PC-9 (cell line): ENCODE measurements at regions not wholly inside any gene's neighbourhood (a gene's known extent, or its start where the extent isn't known, plus 50 kb on each side); places are given as distances from the start of the nearest gene placed in this dataset.

ENCODE experiments used
- BruUV-seq: library from RNA; stranded (reverse); fragments of 400-500 nt; replicated peaks from 2 replicates; lab custom pipeline; 2021; lab: Mats Ljungman, UMichigan
- CTCF ChIA-PET: fragments of 300-600 bp; sonication (Branson Sonifier 250); formaldehyde crosslinking; loops from one replicate; lab custom pipeline; 2022; ENCODE audit warnings: antibody characterized with exemption; lab: Charles Lee
- POLR2A ChIA-PET: fragments of 300-600 bp; sonication (Branson Sonifier 250); formaldehyde crosslinking; loops from one replicate; lab custom pipeline; 2022; ENCODE audit warnings: antibody characterized with exemption; ENCODE audit not compliant: unreplicated experiment; lab: Charles Lee
- DNase-seq, 2 experiments: peaks; one replicate each; pipeline versions ENCODE4 v3.0.0 to v3.0.0-alpha.2; 2015 to 2022; ENCODE audit warnings: mixed read lengths in 1 of 2
- H2AFZ ChIP-seq: fragments of 200-600 bp; sonication (generic); 2 replicates; pipeline ENCODE4 v1.8.1; 2017; ENCODE audit warnings: antibody characterized with exemption
- H3F3A ChIP-seq: fragments of 200-600 bp; sonication (generic); 2 replicates; pipeline ENCODE4 v1.8.1; 2017; ENCODE audit warnings: antibody characterized with exemption, mild to moderate bottlenecking, low read depth; ENCODE audit not compliant: insufficient read depth
- H3K27ac ChIP-seq: fragments of 200-600 bp; sonication (generic); 2 replicates; pipeline ENCODE4 v1.6.1; 2016; ENCODE audit warnings: mixed run types
- H3K27me3 ChIP-seq: fragments of 200-600 bp; sonication (generic); 2 replicates; pipeline ENCODE4 v1.6.1; 2016; ENCODE audit warnings: low read depth, mixed run types; ENCODE audit not compliant: insufficient read depth
- H3K36me3 ChIP-seq: fragments of 200-600 bp; sonication (generic); 2 replicates; pipeline ENCODE4 v1.6.1; 2016; ENCODE audit warnings: low read depth, mixed run types
- H3K4me1 ChIP-seq: fragments of 200-600 bp; sonication (generic); replicated peaks from 2 replicates; pipeline ENCODE4 v1.6.1; 2016; ENCODE audit warnings: mixed run types; ENCODE audit not compliant: insufficient read depth
- H3K4me2 ChIP-seq: fragments of 200-600 bp; sonication (generic); 2 replicates; pipeline ENCODE4 v1.6.1; 2017; ENCODE audit warnings: mixed run types
- H3K4me3 ChIP-seq: fragments of 200-600 bp; sonication (generic); 2 replicates; pipeline ENCODE4 v1.6.1; 2016; ENCODE audit warnings: mixed run types
- H3K79me2 ChIP-seq: fragments of 200-600 bp; sonication (generic); 2 replicates; pipeline ENCODE4 v1.6.1; 2017; ENCODE audit warnings: low read depth, mixed run types
- H3K9me2 ChIP-seq: fragments of 200-600 bp; sonication (generic); 2 replicates; pipeline ENCODE4 v1.8.1; 2017; ENCODE audit warnings: mild to moderate bottlenecking; ENCODE audit not compliant: insufficient read depth
- H3K9me3 ChIP-seq: fragments of 200-600 bp; sonication (generic); 2 replicates; pipeline ENCODE4 v1.8.1; 2016; ENCODE audit warnings: low read depth; ENCODE audit not compliant: insufficient read depth
- H4K20me1 ChIP-seq: fragments of 200-600 bp; sonication (generic); 2 replicates; pipeline ENCODE4 v1.8.1; 2017; ENCODE audit not compliant: insufficient read depth
- EZH2 ChIP-seq: fragments of 200-600 bp; sonication (generic); IDR thresholded peaks from 2 replicates; pipeline ENCODE4 v1.8.0; 2017; ENCODE audit warnings: antibody characterized with exemption, low read depth
- intact Hi-C: fragments of 100-400 bp; cut with micrococcal nuclease; formaldehyde crosslinking; loops from one replicate; pipeline ENCODE4 v1.10.0; 2022; ENCODE audit not compliant: unreplicated experiment
- TF ChIP-seq, protein P1 (sequence below): fragments of 200-600 bp; sonication (generic); conservative IDR thresholded peaks from 2 replicates; pipeline ENCODE4 v1.6.1; 2017; ENCODE audit warnings: mixed run types, antibody characterized with exemption, mild to moderate bottlenecking, moderate library complexity

DNA sequence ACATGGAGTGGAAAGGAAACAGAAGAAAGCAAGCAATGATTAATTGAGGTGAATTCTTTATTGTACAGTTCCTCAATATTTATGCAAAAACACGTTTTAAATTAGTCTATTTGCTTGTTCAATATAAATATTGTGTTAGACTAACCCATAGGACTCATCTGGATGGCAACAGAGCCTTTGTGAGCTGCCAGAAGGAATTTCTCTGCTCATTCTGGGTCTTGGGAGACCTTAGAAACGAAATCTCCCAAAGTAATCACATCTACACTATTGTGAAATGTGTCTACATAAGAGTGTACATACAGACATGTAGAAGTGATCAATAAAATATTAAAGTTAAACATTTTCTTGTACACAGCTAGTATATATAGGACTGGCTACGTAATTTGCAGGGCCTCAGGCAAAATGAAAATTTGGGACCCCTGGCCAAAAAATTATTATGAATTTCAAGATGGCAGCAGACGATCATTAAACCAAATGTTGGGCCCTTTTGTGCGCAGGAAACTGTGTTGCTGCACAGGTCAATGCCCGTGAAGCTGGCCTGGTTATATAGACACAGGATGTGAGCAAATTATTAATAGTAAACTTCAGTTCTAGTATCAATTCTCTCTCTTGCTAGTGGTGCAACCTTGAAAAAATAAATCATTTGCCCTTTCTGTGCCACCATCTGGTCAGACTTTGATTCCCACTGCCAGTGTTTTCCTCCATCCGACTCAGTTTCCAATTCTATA is 83.3 kb downstream of the MINAR1 start:
- H4K20me1 ChIP-seq = no peaks in the 10 kb centered on the region
- no peak overlapping the region for H2AFZ ChIP-seq
- no peak overlapping the region for H3K27ac ChIP-seq
- ChIA-PET CTCF (no interaction called here), POLR2A (no interaction called here)
- H3K9me3 ChIP-seq = no peaks in the 10 kb centered on the region
- TF ChIP-seq, protein P1, sequence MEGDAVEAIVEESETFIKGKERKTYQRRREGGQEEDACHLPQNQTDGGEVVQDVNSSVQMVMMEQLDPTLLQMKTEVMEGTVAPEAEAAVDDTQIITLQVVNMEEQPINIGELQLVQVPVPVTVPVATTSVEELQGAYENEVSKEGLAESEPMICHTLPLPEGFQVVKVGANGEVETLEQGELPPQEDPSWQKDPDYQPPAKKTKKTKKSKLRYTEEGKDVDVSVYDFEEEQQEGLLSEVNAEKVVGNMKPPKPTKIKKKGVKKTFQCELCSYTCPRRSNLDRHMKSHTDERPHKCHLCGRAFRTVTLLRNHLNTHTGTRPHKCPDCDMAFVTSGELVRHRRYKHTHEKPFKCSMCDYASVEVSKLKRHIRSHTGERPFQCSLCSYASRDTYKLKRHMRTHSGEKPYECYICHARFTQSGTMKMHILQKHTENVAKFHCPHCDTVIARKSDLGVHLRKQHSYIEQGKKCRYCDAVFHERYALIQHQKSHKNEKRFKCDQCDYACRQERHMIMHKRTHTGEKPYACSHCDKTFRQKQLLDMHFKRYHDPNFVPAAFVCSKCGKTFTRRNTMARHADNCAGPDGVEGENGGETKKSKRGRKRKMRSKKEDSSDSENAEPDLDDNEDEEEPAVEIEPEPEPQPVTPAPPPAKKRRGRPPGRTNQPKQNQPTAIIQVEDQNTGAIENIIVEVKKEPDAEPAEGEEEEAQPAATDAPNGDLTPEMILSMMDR = no peak
- TF ChIP-seq EZH2 = no peak
- no peaks in the 10 kb centered on the region for H3K36me3 ChIP-seq
- no peaks in the 10 kb centered on the region for H3F3A ChIP-seq
- H3K79me2 ChIP-seq = no peaks in the 10 kb centered on the region
- no peaks in the 10 kb centered on the region for H3K4me1 ChIP-seq
- peaks cover 47% of the 10 kb centered on the region for H3K27me3 ChIP-seq
- BruUV-seq = no TSS peak
- H3K9me2 ChIP-seq = no peaks in the 10 kb centered on the region
- no peak overlapping the region for H3K4me2 ChIP-seq
- intact Hi-C loops = no loop called here
- no peak for DNase-seq
- H3K4me3 ChIP-seq = no peak overlapping the region

DNA sequence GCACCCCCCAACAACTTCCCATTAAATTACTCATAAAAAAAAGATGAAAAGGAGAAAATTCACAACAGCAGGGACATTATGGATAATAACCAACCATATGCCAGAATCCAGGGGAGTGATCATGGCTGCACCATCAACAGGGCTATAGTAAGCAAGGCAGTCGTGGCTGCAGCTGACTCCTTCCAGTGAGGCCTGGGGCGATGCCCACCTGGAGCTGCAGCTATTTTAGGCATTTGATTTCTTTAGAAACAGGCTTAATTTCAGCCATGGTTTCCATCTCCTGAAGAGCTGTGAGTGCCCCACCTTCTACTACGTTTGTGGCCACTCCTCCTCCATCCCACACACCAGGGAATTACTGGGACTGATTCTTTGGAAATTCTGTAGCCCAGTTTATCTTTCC is 84.0 kb downstream of the MINAR1 start:
- Histone ChIP-seq H3F3A (no peaks in the 10 kb centered on the region), H2AFZ (no peak overlapping the region), H3K27me3 (peaks cover 47% of the 10 kb centered on the region), H3K9me3 (no peaks in the 10 kb centered on the region), H3K4me3 (no peak overlapping the region), H3K79me2 (no peaks in the 10 kb centered on the region), H3K36me3 (no peaks in the 10 kb centered on the region), H3K27ac (no peak overlapping the region), H3K4me2 (no peak overlapping the region), H3K4me1 (no peaks in the 10 kb centered on the region), H4K20me1 (no peaks in the 10 kb centered on the region), H3K9me2 (no peaks in the 10 kb centered on the region)
- ChIA-PET POLR2A (no interaction called here), CTCF (no interaction called here)
- BruUV-seq = no TSS peak
- no peak for DNase-seq
- intact Hi-C loops = no loop called here
- TF ChIP-seq, protein P1 = no peak
- no peak for TF ChIP-seq EZH2

DNA sequence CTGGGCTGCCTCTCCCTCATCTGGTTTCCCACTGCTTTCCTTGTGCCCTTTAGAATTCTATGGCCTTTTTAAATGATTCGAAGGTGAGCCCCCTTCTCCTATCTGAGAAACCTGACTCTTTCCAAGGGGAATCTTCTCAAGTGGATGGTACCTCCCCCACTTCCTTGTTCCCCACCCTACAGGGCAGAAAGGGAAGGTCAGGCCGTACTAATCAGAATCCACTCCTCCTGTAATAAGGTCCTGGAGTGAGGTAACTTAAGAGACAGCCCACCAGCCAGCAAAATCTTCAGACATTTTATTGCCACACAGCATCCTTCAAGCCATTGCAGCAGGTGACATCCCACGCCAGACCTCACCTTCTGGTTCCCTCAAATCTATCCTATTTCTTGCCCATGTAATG is 84.5 kb downstream of the MINAR1 start:
- intact Hi-C loops = no loop called here
- no peaks in the 10 kb centered on the region for H3K4me1 ChIP-seq
- H2AFZ ChIP-seq = no peak overlapping the region
- H3F3A ChIP-seq = no peaks in the 10 kb centered on the region
- POLR2A ChIA-PET = no interaction called here
- CTCF ChIA-PET = no interaction called here
- no peak overlapping the region for H3K4me3 ChIP-seq
- no peaks in the 10 kb centered on the region for H3K79me2 ChIP-seq
- H3K9me2 ChIP-seq = no peaks in the 10 kb centered on the region
- BruUV-seq = no TSS peak
- H3K27ac ChIP-seq = no peak overlapping the region
- no peak overlapping the region for H3K4me2 ChIP-seq
- no peak for DNase-seq
- TF ChIP-seq EZH2 = no peak
- TF ChIP-seq, protein P1 = no peak
- no peaks in the 10 kb centered on the region for H3K9me3 ChIP-seq
- H4K20me1 ChIP-seq = no peaks in the 10 kb centered on the region
- H3K36me3 ChIP-seq = no peaks in the 10 kb centered on the region
- peaks cover 48% of the 10 kb centered on the region for H3K27me3 ChIP-seq
